CD14-positive monocyte (primary cell): ENCODE measurements at regions not wholly inside any gene's neighbourhood (a gene's known extent, or its start where the extent isn't known, plus 50 kb on each side); places are given as distances from the start of the nearest gene placed in this dataset.

ENCODE experiments used
- DNase-seq, 3 donors: peaks; one replicate each; pipeline ENCODE4 v3.0.0-alpha.2; 2011 to 2022
- H2AFZ ChIP-seq: 2 replicates; pipeline ENCODE4 v1.6.0; 2012; ENCODE audit warnings: mild to moderate bottlenecking, low read depth, low read length, inconsistent platforms; ENCODE audit not compliant: insufficient read depth, poor library complexity, severe bottlenecking
- H3K27ac ChIP-seq, 2 donors: 1 replicate in 1 of 2; 2 replicates in 1 of 2; pipeline ENCODE4 v1.5.1; 2012 to 2013; ENCODE audit warnings: low read length in 2 of 2, control low read depth in 1 of 2, inconsistent platforms in 1 of 2, low read depth in 1 of 2, mild to moderate bottlenecking in 1 of 2
- H3K27me3 ChIP-seq, 2 donors: one replicate each; pipeline versions ENCODE4 v1.6.0 to v1.6.1; 2011 to 2013; ENCODE audit warnings: low read length in 2 of 2; ENCODE audit not compliant: control insufficient read depth in 2 of 2, insufficient read depth in 2 of 2
- H3K36me3 ChIP-seq, 2 donors: replicated peaks in 1 of 2; 1 replicate in 1 of 2; 2 replicates in 1 of 2; pipeline versions ENCODE4 v1.5.1 to v1.6.1; 2012 to 2013; ENCODE audit warnings: low read length in 2 of 2, control low read depth in 1 of 2, inconsistent platforms in 1 of 2, mild to moderate bottlenecking in 1 of 2; ENCODE audit not compliant: insufficient read depth in 2 of 2, control insufficient read depth in 1 of 2
- H3K4me1 ChIP-seq, 2 donors: 1 replicate in 1 of 2; 2 replicates in 1 of 2; pipeline versions ENCODE4 v1.5.1 to v1.6.1; 2012 to 2013; ENCODE audit warnings: low read length in 2 of 2, control low read depth in 1 of 2, inconsistent platforms in 1 of 2, mild to moderate bottlenecking in 1 of 2, moderate library complexity in 1 of 2; ENCODE audit not compliant: insufficient read depth in 2 of 2, control insufficient read depth in 1 of 2
- H3K4me2 ChIP-seq: replicated peaks from 2 replicates; pipeline ENCODE3; 2012; ENCODE audit warnings: low read length, moderate library complexity, mild to moderate bottlenecking; ENCODE audit not compliant: poor library complexity, severe bottlenecking; ENCODE audit errors: extremely low read depth
- H3K4me3 ChIP-seq, 3 experiments: fragments of 200-600 bp in 1 of 3; sonication (generic) in 1 of 3; replicated peaks in 1 of 3; 1 replicate in 2 of 3; 2 replicates in 1 of 3; pipeline ENCODE4 v1.5.1; 2011 to 2013; ENCODE audit warnings: low read length in 3 of 3, mild to moderate bottlenecking in 3 of 3, control low read depth in 2 of 3, low read depth in 2 of 3, inconsistent platforms in 1 of 3, moderate library complexity in 1 of 3
- H3K79me2 ChIP-seq: 2 replicates; pipeline ENCODE4 v1.6.0; 2012; ENCODE audit warnings: mild to moderate bottlenecking, control low read depth, inconsistent platforms, low read length, moderate library complexity; ENCODE audit not compliant: insufficient read depth
- H3K9ac ChIP-seq: 2 replicates; pipeline ENCODE4 v1.6.0; 2017; ENCODE audit warnings: low read length, mild to moderate bottlenecking; ENCODE audit not compliant: insufficient read depth, poor library complexity, severe bottlenecking
- H3K9me3 ChIP-seq, 2 donors: replicated peaks in 1 of 2; 1 replicate in 1 of 2; 2 replicates in 1 of 2; pipeline versions ENCODE4 v1.5.1 to v1.6.1; 2012 to 2013; ENCODE audit warnings: low read length in 2 of 2, control low read depth in 1 of 2; ENCODE audit not compliant: control insufficient read depth in 1 of 2, insufficient read depth in 1 of 2
- H4K20me1 ChIP-seq: 2 replicates; pipeline ENCODE4 v1.6.0; 2012; ENCODE audit warnings: mild to moderate bottlenecking, low read length, control low read depth, moderate library complexity; ENCODE audit not compliant: insufficient read depth
- H3K27ac Mint-ChIP-seq, 7 donors: one replicate each; pipeline ENCODE4 v1.8.0; 2020; ENCODE audit warnings: mild to moderate bottlenecking in 7 of 7, mixed read lengths in 7 of 7, moderate library complexity in 6 of 7, inconsistent platforms in 2 of 7
- H3K27me3 Mint-ChIP-seq, 3 donors: one replicate each; pipeline ENCODE4 v1.8.0; 2021 to 2022; ENCODE audit warnings: low read depth in 3 of 3, mild to moderate bottlenecking in 3 of 3, mixed read lengths in 3 of 3, moderate library complexity in 3 of 3, inconsistent platforms in 1 of 3
- H3K36me3 Mint-ChIP-seq, 2 donors: one replicate each; pipeline ENCODE4 v1.8.0; 2020; ENCODE audit warnings: mixed read lengths in 2 of 2, inconsistent platforms in 1 of 2, mild to moderate bottlenecking in 1 of 2
- H3K4me1 Mint-ChIP-seq: one replicate; pipeline ENCODE4 v1.8.0; 2020; ENCODE audit warnings: mild to moderate bottlenecking, mixed read lengths
- H3K4me3 Mint-ChIP-seq, 2 donors: one replicate each; pipeline ENCODE4 v1.8.0; 2020; ENCODE audit warnings: mild to moderate bottlenecking in 2 of 2, mixed read lengths in 2 of 2, moderate library complexity in 1 of 2
- H3K9me3 Mint-ChIP-seq, 7 donors: one replicate each; pipeline ENCODE4 v1.8.0; 2020 to 2022; ENCODE audit warnings: mixed read lengths in 7 of 7, mild to moderate bottlenecking in 6 of 7, moderate library complexity in 6 of 7, inconsistent platforms in 2 of 7
- CTCF ChIP-seq: fragments of 200-600 bp; IDR thresholded peaks from one replicate; pipeline ENCODE4 v1.8.0; 2022; ENCODE audit warnings: antibody characterized with exemption, mild to moderate bottlenecking
- WGBS: methylation state at CpG from one replicate; pipeline ENCODE4 v1.1.5; 2013; ENCODE audit warnings: missing lambda C conversion rate; ENCODE audit not compliant: insufficient coverage; 5-methylcytosine and 5-hydroxymethylcytosine counted together
- intact Hi-C, 2 donors: fragments of 100-400 bp; cut with micrococcal nuclease; formaldehyde crosslinking; loops; one replicate each; pipeline versions ENCODE4 v1.15.0 to v1.15.1; 2023

- peaks cover 4 to 23% (median 9%) of the 10 kb centered on the region in 7 donors for H3K9me3 Mint-ChIP-seq
These were observed 1030.0 kb upstream of the PRR20A start for GRCh38 chr13:56110751-56111150.

GRCh38 chr13:56134524-56134923 lies 1006.2 kb upstream of the PRR20A start:
- Histone ChIP-seq H3K4me2 (no peak overlapping the region), H3K4me1 (no peaks in the 10 kb centered on the region), H3K27me3 (no peaks in the 10 kb centered on the region), H3K79me2 (no peaks in the 10 kb centered on the region), H3K9ac (no peak overlapping the region), H4K20me1 (no peaks in the 10 kb centered on the region), H2AFZ (no peak overlapping the region), H3K27ac (no peak overlapping the region), H3K36me3 (no peaks in the 10 kb centered on the region), H3K9me3 (peaks cover 0 to 3% of the 10 kb centered on the region in 2 donors), H3K4me3 (no peak overlapping the region)
- Mint-ChIP-seq H3K27ac (no peak overlapping the region), H3K4me3 (no peak overlapping the region), H3K4me1 (no peaks in the 10 kb centered on the region), H3K27me3 (no peaks in the 10 kb centered on the region), H3K9me3 (peaks cover 0 to 2% (median 0%) of the 10 kb centered on the region in 7 donors), H3K36me3 (no peaks in the 10 kb centered on the region)
- TF ChIP-seq CTCF: no peak
- intact Hi-C loops: no loop called here
- no peak for DNase-seq
- WGBS: 67% methylated on average over 1 of the region's 3 CpGs

More at GRCh38 chr13:56110751-56111150, 1030.0 kb upstream of the PRR20A start:
- Mint-ChIP-seq H3K27me3 (no peaks in the 10 kb centered on the region), H3K4me1 (no peaks in the 10 kb centered on the region), H3K4me3 (no peak overlapping the region), H3K27ac (no peak overlapping the region), H3K36me3 (no peaks in the 10 kb centered on the region)
- no peak overlapping the region for H3K9ac ChIP-seq
- no peaks in the 10 kb centered on the region for H3K36me3 ChIP-seq
- H3K4me3 ChIP-seq: no peak overlapping the region
- H3K27me3 ChIP-seq: no peaks in the 10 kb centered on the region
- H3K27ac ChIP-seq: no peak overlapping the region
- H3K79me2 ChIP-seq: no peaks in the 10 kb centered on the region
- intact Hi-C loops: no loop called here
- no peak overlapping the region for H3K4me2 ChIP-seq
- H2AFZ ChIP-seq: no peak overlapping the region
- H3K4me1 ChIP-seq: no peaks in the 10 kb centered on the region
- no peak for DNase-seq
- H3K9me3 ChIP-seq: no peaks in the 10 kb centered on the region
- TF ChIP-seq CTCF: no peak
- H4K20me1 ChIP-seq: no peaks in the 10 kb centered on the region
- WGBS: no CpG with 5 or more reads among the region's 3 CpGs
